Right atrium auricular region (tissue), 2 donors: ENCODE measurements at regions not wholly inside any gene's neighbourhood (a gene's known extent, or its start where the extent isn't known, plus 50 kb on each side); places are given as distances from the start of the nearest gene placed in this dataset.

Experiments used
- DNase-seq: peaks from one replicate; pipeline ENCODE4 v3.0.0-alpha.2; 2019; ENCODE audit warnings: low spot score
- H3K27ac ChIP-seq, 2 donors: fragments of 200-600 bp; sonication (generic); 1 replicate in 1 of 2; 2 replicates in 1 of 2; pipeline ENCODE4 v1.5.1; 2016 to 2019
- H3K27me3 ChIP-seq, 2 donors: fragments of 200-600 bp; sonication (generic); one replicate each; pipeline versions ENCODE4 v1.5.1 to v1.6.0; 2017 to 2019
- H3K36me3 ChIP-seq: fragments of 200-600 bp; sonication (generic); one replicate; pipeline ENCODE4 v1.5.1; 2016
- H3K4me1 ChIP-seq, 2 donors: fragments of 200-600 bp; sonication (generic); one replicate each; pipeline versions ENCODE4 v1.5.1 to v1.6.0; 2017 to 2019
- H3K4me3 ChIP-seq, 2 donors: fragments of 200-600 bp; sonication (generic); 1 replicate in 1 of 2; 2 replicates in 1 of 2; pipeline ENCODE4 v1.5.1; 2017 to 2019; ENCODE audit warnings: mild to moderate bottlenecking in 1 of 2, moderate library complexity in 1 of 2
- H3K9me3 ChIP-seq, 2 donors: fragments of 200-600 bp; sonication (generic); one replicate each; pipeline ENCODE4 v1.5.1; 2019
- CTCF ChIP-seq, 2 donors: fragments of 200-600 bp; sonication (generic); IDR thresholded peaks; one replicate each; pipeline ENCODE4 v1.5.1; 2019; ENCODE audit warnings: antibody characterized with exemption in 2 of 2

- Histone ChIP-seq H3K27me3 (no peaks in the 10 kb centered on the region), H3K36me3 (no peaks in the 10 kb centered on the region), H3K4me3 (no peak overlapping the region), H3K27ac (no peak overlapping the region), H3K4me1 (no peaks in the 10 kb centered on the region), H3K9me3 (peaks cover 0 to 16% of the 10 kb centered on the region in 2 donors)
- no peak for DNase-seq
- TF ChIP-seq CTCF (IDR thresholded peaks at IDR 0.05) = no peak
Measured at GRCh38 chr16:17683281-17683680, 212.5 kb upstream of the XYLT1 start.

GRCh38 chr16:17676171-17676570 is 205.4 kb upstream of the XYLT1 start:
- Histone ChIP-seq H3K27me3 (no peaks in the 10 kb centered on the region), H3K36me3 (no peaks in the 10 kb centered on the region), H3K27ac (no peak overlapping the region), H3K4me3 (no peak overlapping the region), H3K4me1 (no peaks in the 10 kb centered on the region), H3K9me3 (peaks cover 0 to 16% of the 10 kb centered on the region in 2 donors)
- TF ChIP-seq CTCF (IDR thresholded peaks at IDR 0.05) = no peak
- DNase-seq = no peak

GRCh38 chr16:17668386-17668785 is 197.6 kb upstream of the XYLT1 start:
- TF ChIP-seq CTCF (IDR thresholded peaks at IDR 0.05) = no peak
- no peaks in the 10 kb centered on the region for H3K27me3 ChIP-seq
- H3K4me1 ChIP-seq = no peaks in the 10 kb centered on the region
- no peaks in the 10 kb centered on the region for H3K36me3 ChIP-seq
- no peak overlapping the region for H3K4me3 ChIP-seq
- no peak overlapping the region for H3K27ac ChIP-seq
- no peak for DNase-seq
- no peaks in the 10 kb centered on the region for H3K9me3 ChIP-seq

- no peak for DNase-seq
- TF ChIP-seq CTCF (IDR thresholded peaks at IDR 0.05) = no peak
- Histone ChIP-seq H3K27ac (no peak overlapping the region), H3K36me3 (no peaks in the 10 kb centered on the region), H3K27me3 (no peaks in the 10 kb centered on the region), H3K4me3 (no peak overlapping the region), H3K9me3 (no peaks in the 10 kb centered on the region), H3K4me1 (no peaks in the 10 kb centered on the region)
Measured at GRCh38 chr16:17666293-17666692, 195.5 kb upstream of the XYLT1 start.

- H3K27me3 ChIP-seq = no peaks in the 10 kb centered on the region
- no peak overlapping the region for H3K27ac ChIP-seq
- H3K9me3 ChIP-seq = no peaks in the 10 kb centered on the region
- H3K36me3 ChIP-seq = no peaks in the 10 kb centered on the region
- no peak overlapping the region for H3K4me3 ChIP-seq
- no peaks in the 10 kb centered on the region for H3K4me1 ChIP-seq
- TF ChIP-seq CTCF (IDR thresholded peaks at IDR 0.05) = no peak
- DNase-seq = no peak
Measured at GRCh38 chr16:17658881-17659280, 188.1 kb upstream of the XYLT1 start.

GRCh38 chr16:17657045-17657444 is 186.3 kb upstream of the XYLT1 start:
- TF ChIP-seq CTCF (IDR thresholded peaks at IDR 0.05) = no peak
- Histone ChIP-seq H3K36me3 (no peaks in the 10 kb centered on the region), H3K9me3 (no peaks in the 10 kb centered on the region), H3K27me3 (no peaks in the 10 kb centered on the region), H3K4me1 (no peaks in the 10 kb centered on the region), H3K4me3 (no peak overlapping the region), H3K27ac (no peak overlapping the region)
- DNase-seq = no peak
